HG02973 (cell line): ENCODE measurements at regions not wholly inside any gene's neighbourhood (a gene's known extent, or its start where the extent isn't known, plus 50 kb on each side); places are given as distances from the start of the nearest gene placed in this dataset.

Experiments
- ATAC-seq: cut with Tn5 transposase; IDR thresholded peaks from one replicate; pipeline ENCODE4 v1.9.1; 2021; ENCODE audit warnings: moderate library complexity; ENCODE audit not compliant: unreplicated experiment

- no peak for ATAC-seq
Measured at GRCh38 chr19:30293051-30293785, 79.0 kb upstream of the ZNF536 start.

- ATAC-seq = no peak
Measured at GRCh38 chr19:30297969-30298368, 74.2 kb upstream of the ZNF536 start.

GRCh38 chr19:30303131-30303654 is 69.0 kb upstream of the ZNF536 start:
- no peak for ATAC-seq

- no peak for ATAC-seq
Measured at GRCh38 chr19:30304540-30304939, 67.6 kb upstream of the ZNF536 start.

- no peak for ATAC-seq
Measured at GRCh38 chr19:30305346-30306060, 66.7 kb upstream of the ZNF536 start.

- ATAC-seq = no peak
Measured at GRCh38 chr19:30307191-30307974, 64.8 kb upstream of the ZNF536 start.

- ATAC-seq = no peak
Measured at GRCh38 chr19:30309176-30309575, 63.0 kb upstream of the ZNF536 start.

- ATAC-seq = no peak
Measured at GRCh38 chr19:30309905-30310601, 62.1 kb upstream of the ZNF536 start.

GRCh38 chr19:30310602-30311263 is 61.5 kb upstream of the ZNF536 start:
- ATAC-seq = no peak

GRCh38 chr19:30311911-30312310 is 60.3 kb upstream of the ZNF536 start:
- ATAC-seq = no peak

- ATAC-seq = no peak
Measured at GRCh38 chr19:30312582-30313352, 59.4 kb upstream of the ZNF536 start.

- ATAC-seq = no peak
Measured at GRCh38 chr19:30313353-30313750, 58.8 kb upstream of the ZNF536 start.

GRCh38 chr19:30314056-30314804 is 58.0 kb upstream of the ZNF536 start:
- ATAC-seq = no peak

GRCh38 chr19:30314805-30315155 is 57.4 kb upstream of the ZNF536 start:
- ATAC-seq = no peak

- ATAC-seq = no peak
Measured at GRCh38 chr19:30315159-30315558, 57.0 kb upstream of the ZNF536 start.

GRCh38 chr19:30316000-30316491 is 56.1 kb upstream of the ZNF536 start:
- no peak for ATAC-seq

- ATAC-seq = no peak
Measured at GRCh38 chr19:30316560-30317106, 55.6 kb upstream of the ZNF536 start.

- no peak for ATAC-seq
Measured at GRCh38 chr19:30317403-30317802, 54.8 kb upstream of the ZNF536 start.

GRCh38 chr19:30318261-30318660 is 53.9 kb upstream of the ZNF536 start:
- ATAC-seq = no peak
